ENCODE measurements at regions not wholly inside any gene's neighbourhood (a gene's known extent, or its start where the extent isn't known, plus 50 kb on each side); places are given as distances from the start of the nearest gene placed in this dataset.

- TF ChIP-seq POLR2A (IDR thresholded peaks at IDR 0.05; ENCODE audit: low read length) (no peak), GATA1 (IDR thresholded peaks at IDR 0.05; ENCODE audit: low read depth, low read length) (no peak)
Measured at GRCh38 chr9:2557693-2558092, 63.9 kb upstream of the VLDLR start.
